ENCODE measurements at regions not wholly inside any gene's neighbourhood (a gene's known extent, or its start where the extent isn't known, plus 50 kb on each side); places are given as distances from the start of the nearest gene placed in this dataset.
"Not testable (repeated sequence)": the region's sequence is repeated elsewhere in the genome, so short reads cannot be mapped to it uniquely, and the experiment has no call there.

DNA sequence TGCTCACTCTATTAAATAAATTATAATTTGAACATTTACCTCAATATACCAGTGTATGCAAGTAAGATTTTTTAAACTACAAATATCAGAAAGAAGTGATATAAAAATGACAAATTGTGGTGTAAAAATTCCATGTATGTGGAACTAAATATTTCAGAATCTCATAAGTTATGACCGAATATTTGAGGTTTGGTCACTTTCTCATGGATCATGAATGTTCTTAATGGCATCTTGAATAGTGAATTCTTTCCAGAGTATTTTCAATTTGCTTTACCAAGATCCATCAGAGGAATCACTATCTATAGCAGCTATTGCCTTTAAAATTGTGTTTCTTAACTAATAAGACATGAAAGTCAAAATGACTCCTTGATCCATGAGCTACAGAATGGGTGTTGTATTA lies 950.6 kb downstream of the TBC1D32 start:
- DNase-seq (ENCODE audit: low read depth in 2 of 2, low spot score in 1 of 2): no peak

DNA sequence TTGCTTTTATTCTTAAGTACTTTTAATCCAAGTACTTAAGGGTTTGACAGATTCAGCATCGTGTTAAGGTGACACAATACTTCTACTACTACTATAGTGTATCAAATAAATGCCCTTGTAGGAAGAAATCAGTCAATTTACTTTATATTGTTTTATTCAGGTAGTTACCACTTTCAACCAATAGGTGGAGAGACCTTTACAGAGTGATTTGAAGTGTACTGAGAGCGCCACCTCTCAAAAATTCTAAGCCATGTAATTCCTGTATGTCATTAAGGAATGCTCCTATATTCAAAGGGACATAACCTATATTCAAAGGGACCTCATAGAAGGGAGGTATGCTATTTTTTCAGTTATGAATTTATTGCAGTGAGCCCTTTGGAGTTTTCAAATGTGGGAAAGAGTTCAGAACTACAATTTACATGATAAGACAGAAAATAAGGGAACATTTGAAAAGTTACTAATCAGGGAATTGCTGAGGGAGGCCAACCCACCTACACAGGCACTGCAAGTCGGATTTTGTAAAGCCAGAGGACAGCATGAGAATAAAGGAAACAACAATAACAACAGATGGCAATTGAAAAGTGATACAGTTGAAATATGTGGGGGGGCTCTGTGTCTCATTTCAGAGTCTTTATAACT lies 955.6 kb downstream of the TBC1D32 start:
- DNase-seq (ENCODE audit: low read depth in 2 of 2, low spot score in 1 of 2): no peak

DNA sequence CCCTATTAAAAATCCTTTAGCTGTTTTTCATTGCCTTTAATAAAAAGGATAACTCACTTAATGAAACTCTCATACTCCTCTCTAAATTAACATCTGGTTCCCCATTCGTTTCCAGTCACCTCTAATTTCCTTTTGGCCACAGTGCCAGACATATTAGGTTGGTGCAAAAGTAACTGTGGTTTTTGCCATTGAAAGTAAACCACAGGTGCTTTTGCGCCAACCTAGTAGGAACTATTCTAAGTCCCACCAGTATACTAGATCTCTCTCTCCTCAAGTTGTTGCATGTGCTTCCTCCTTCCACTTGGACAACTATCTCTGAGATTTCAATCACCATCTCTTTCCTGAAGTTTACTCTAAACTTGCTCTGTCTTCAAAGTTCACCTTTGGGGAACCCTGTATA lies 961.1 kb downstream of the TBC1D32 start:
- DNase-seq (ENCODE audit: low read depth in 2 of 2, low spot score in 1 of 2): no peak

DNA sequence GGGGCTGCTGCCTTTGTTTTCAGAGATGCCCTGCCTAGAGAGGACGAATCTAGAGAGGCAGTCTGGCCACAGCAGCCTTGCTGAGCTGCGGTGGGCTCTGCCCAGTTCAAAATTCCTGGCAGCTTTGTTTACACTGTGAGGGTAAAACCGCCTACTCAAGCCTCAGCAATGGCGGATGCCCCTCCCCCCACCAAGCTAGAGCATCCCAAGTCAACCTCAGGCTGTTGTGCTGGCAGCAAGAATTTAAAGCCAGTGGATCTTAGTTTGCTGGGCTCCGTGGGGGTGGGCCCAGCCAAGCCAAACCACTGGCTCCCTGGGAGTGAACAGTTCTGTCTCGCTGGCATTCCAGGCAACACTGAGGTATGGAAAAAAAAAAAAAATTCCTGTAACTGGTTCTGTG lies 970.9 kb downstream of the TBC1D32 start:
- no peak for DNase-seq (ENCODE audit: low read depth in 2 of 2, low spot score in 1 of 2)

DNA sequence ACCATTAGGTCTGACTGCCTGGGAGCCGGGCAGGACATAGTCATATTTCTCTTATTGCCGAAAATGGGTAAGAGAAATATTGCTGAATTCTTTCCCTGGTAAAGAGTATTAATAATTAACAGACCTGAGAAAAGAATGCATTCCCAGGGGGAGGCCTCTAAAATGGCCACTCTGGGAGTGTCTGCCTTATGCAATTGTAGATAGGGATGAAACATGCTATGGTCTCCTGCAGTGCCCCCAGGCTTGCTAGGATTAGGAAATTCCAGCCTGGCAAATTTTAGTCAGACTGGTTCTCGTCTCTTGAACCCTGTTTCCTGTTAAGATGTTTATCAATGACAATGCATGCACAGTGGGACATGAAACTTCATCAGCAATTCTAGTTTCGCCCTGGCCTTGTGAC lies 975.7 kb downstream of the TBC1D32 start:
- not testable (repeated sequence) for DNase-seq (ENCODE audit: low read depth in 2 of 2, low spot score in 1 of 2)

- DNase-seq (ENCODE audit: low read depth in 2 of 2, low spot score in 1 of 2): no peak
Observed at GRCh38 chr6:120357447-120357846, 976.8 kb downstream of the TBC1D32 start.

- no peak for DNase-seq (ENCODE audit: low read depth in 2 of 2, low spot score in 1 of 2)
Observed at GRCh38 chr6:120355822-120356221, 978.5 kb downstream of the TBC1D32 start.

- no peak for DNase-seq (ENCODE audit: low read depth in 2 of 2, low spot score in 1 of 2)
Observed at GRCh38 chr6:120354452-120355098, 979.7 kb downstream of the TBC1D32 start.

- no peak for DNase-seq (ENCODE audit: low read depth in 2 of 2, low spot score in 1 of 2)
Observed at GRCh38 chr6:120352491-120352890, 981.8 kb downstream of the TBC1D32 start.

- DNase-seq (ENCODE audit: low read depth in 2 of 2, low spot score in 1 of 2): no peak
Observed at GRCh38 chr6:120348926-120349325, 985.4 kb downstream of the TBC1D32 start.

DNA sequence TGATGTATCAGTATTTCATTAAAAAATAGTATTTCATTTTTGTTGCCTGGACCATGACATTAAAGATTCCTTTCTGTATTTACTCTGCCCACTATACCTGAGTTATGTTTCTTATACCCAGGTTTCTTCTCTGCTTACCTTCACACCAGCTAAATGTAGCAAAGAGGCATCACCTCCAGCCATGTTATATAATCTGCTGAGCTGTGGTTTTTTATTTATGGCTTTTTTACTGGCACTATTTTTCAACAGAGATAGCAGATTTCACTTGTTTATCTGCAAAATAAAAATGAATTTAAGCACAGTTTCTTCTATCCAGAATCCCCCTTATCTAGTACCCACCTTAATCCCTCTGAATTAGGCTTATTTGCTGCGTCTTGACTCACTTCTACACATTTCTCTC lies 979.0 kb upstream of the MAN1A1 start:
- no peak for DNase-seq (ENCODE audit: low read depth in 2 of 2, low spot score in 1 of 2)

DNA sequence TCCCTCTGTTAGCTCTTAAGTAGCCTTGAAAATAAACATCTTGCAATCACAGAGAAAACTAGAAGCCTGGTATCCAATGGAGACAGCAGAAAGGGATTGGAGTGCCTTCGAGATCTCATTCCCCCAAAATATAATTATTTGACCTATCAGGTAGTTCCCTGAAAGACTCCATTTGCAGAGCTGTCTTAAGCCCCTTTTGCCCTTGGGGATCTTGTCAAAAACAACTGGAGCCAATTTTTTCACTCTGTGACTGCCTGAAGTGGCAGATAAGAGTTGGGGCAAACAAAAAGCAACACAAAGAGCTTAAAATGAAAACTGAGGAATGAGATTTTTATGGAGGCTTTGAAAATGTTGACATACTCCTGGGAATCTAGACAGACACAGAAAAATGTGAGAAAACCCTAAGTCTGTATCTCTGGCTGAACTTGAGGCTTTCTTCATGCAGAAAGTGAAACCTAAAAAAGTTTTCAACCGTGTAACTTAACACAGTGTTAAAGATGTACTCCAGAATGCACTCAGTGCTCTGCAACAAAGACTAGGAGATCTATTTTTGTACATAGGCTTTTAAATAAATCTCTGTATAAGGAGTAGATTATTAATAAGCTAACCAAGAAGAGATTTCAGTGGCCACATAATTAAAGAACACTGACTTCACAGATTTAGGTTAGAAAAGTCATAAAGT lies 971.1 kb upstream of the MAN1A1 start:
- no peak for DNase-seq (ENCODE audit: low read depth in 2 of 2, low spot score in 1 of 2)

DNA sequence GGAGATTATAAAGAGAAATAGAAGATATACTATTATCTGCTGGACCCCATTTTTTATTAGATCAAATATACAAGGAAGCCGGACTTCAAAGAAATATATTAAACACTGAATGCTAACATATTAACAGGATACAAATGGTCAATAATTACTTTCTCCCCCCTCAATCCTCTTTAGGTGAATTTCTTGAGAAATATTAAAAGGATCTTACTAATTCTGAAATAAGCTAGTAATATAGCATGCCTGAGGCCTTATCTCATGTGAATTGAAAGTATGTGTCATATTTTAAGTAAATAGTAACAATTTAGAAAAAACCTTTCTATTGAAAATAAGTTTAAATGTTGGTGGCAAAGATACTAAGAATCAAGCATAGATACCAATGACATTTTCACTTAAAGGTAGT lies 954.7 kb upstream of the MAN1A1 start:
- no peak for DNase-seq (ENCODE audit: low read depth in 2 of 2, low spot score in 1 of 2)

DNA sequence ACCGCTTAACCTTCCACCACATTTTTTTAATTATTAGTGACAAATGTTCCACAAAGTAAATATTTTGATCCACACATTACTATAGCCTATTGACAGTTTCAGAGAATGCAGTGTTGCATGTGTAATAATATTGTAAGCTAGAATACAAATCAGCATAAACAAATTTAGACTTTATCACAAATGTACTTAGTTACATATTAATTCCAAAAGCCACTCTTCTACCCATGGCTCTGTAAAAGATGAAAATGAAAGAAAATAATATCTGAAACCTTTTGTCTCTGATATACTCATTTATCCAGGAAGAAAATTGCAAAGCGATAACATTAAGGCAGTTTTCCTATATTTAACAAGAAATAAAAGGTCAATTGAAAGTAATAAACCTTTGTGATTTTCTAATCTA lies 954.0 kb upstream of the MAN1A1 start:
- no peak for DNase-seq (ENCODE audit: low read depth in 2 of 2, low spot score in 1 of 2)

GRCh38 chr6:120302041-120302440 lies 952.5 kb upstream of the MAN1A1 start:
- DNase-seq (ENCODE audit: low read depth in 2 of 2, low spot score in 1 of 2): no peak

DNA sequence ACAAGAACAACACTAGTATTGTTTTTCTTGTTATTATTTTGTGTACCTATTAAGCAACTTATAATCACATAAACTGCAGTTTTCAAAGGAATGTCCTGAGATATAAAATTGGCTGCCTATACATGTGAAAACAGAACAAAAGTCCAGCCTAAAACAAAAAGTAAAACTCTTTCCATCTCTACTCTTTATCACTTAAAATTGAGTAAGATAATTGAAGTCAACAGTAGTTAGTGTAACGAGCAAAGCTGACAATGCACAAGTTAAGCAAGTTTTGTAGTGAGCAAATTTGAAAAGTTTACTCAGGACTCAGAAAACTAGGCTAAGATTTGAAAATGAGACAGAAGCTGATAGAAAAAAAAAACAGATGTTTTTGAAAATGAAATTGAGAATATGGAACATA lies 941.4 kb upstream of the MAN1A1 start:
- no peak for DNase-seq (ENCODE audit: low read depth in 2 of 2, low spot score in 1 of 2)

DNA sequence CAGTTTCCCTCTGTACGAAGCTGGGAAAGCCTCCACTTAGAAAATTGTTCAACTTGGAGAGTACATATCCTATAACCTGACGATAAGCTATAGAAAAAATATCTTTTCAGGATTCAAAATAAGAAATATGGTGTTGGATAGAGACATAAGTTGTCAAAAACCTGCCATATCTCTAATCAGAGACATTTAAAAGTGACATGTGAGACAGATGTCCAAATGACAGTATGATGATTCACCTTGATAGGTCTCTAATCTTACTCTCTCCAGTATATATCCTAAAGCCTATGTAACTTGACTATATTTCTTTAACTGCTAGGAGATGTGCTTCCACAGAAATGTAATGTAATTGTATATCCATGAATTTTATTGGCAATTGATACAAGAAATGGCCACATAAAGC lies 932.4 kb upstream of the MAN1A1 start:
- no peak for DNase-seq (ENCODE audit: low read depth in 2 of 2, low spot score in 1 of 2)

- DNase-seq (ENCODE audit: low read depth in 2 of 2, low spot score in 1 of 2): no peak
Observed at GRCh38 chr6:120279466-120280167, 930.1 kb upstream of the MAN1A1 start.

- DNase-seq (ENCODE audit: low read depth in 2 of 2, low spot score in 1 of 2): no peak
Observed at GRCh38 chr6:120278689-120279396, 929.3 kb upstream of the MAN1A1 start.

DNA sequence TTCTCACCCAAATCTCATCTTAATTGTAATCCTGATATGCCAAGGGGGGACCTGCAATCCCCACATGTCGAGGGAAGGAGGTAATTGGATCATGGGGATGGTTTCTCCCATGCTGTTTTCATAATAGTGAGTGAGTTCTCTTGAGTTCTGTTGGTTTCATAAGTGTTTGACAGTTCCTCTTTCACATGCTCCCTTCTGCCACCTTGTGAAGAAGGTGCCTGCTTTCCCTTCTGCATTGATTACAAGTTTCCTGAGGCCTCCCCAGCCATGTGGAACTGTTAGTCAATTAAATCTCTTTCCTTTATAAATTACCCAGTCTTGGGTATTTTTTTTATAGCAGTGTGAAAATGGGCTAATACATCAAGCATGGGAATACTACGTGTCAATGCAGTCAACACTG lies 925.0 kb upstream of the MAN1A1 start:
- DNase-seq (ENCODE audit: low read depth in 2 of 2, low spot score in 1 of 2): no peak

DNA sequence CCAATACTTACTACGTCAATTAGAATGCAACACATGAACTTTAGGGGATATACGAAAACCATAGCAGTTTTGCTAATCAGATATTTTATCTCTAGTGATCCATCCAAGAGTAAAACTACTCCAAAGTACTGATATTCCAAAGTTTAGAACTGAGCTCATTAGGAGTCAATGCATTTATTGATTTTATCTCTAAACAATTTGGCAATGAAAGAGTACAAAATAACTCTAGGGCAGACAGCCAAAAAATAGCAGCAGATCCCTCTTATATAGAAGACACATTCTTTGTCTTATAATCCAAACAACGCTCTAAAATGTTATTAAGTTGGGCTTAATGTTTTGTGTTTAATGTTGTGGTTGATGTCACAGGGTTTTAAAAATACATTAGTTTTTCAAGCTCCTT lies 923.9 kb upstream of the MAN1A1 start:
- DNase-seq (ENCODE audit: low read depth in 2 of 2, low spot score in 1 of 2): no peak
